Stimulated activated CD8-positive, alpha-beta memory T cell treated with anti-CD3 and anti-CD28 coated beads, Interleukin-15, amount 100 ng/mL, for 4 hours (primary cell): ENCODE measurements at regions not wholly inside any gene's neighbourhood (a gene's known extent, or its start where the extent isn't known, plus 50 kb on each side); places are given as distances from the start of the nearest gene placed in this dataset.

ENCODE experiments used
- DNase-seq, 2 donors: peaks; one replicate each; pipeline ENCODE4 v3.0.0-alpha.2; 2020; ENCODE audit warnings: low read depth in 2 of 2

DNA sequence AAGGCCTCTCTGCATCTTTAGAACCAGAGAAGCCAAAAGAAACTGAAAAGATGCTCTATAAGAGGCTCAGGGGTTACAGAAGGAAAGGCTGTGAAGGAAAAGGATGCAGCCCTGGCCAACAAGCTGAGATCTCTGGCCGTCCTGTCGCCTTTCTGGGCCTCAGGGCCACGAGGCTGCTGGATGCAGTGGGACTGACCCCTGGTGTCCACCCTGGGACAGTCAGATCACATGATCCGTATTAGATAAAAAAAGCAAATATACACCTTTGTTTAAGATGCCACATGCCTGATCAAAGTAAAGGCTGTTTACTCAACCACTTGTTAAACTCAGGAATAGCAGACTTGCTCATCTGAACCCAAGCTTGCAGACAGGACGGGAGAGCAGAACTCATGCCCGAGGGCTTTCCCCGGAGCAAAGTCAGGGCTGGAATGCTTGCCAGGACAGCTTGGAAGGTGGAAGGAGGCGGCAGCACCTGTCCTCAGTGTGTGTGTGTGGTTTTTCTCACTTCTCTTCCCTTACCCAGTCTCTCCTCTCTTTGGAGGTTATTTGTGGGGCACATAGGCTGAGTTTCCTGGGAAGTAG, 206.5 kb upstream of the TSHZ3 start:
- no peak for DNase-seq

DNA sequence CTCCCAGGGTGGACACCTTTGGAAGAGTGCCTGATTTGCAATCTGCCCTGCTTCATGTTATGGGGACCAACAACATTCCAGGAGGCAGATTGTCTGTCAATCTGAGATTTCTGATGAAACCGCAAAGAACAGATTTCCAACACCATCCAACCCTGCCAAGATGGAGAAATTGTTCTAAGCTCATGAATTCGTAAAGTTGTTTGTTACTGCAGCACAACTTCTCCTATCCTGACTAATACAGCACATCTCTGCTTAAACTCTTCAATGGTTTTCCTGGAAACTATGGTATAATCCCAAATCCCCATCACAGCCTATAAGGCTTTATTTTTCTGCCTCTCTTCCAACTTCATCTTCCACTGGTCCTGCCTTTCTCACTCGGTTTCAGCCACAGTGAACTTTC, 210.3 kb upstream of the TSHZ3 start:
- DNase-seq = no peak

DNA sequence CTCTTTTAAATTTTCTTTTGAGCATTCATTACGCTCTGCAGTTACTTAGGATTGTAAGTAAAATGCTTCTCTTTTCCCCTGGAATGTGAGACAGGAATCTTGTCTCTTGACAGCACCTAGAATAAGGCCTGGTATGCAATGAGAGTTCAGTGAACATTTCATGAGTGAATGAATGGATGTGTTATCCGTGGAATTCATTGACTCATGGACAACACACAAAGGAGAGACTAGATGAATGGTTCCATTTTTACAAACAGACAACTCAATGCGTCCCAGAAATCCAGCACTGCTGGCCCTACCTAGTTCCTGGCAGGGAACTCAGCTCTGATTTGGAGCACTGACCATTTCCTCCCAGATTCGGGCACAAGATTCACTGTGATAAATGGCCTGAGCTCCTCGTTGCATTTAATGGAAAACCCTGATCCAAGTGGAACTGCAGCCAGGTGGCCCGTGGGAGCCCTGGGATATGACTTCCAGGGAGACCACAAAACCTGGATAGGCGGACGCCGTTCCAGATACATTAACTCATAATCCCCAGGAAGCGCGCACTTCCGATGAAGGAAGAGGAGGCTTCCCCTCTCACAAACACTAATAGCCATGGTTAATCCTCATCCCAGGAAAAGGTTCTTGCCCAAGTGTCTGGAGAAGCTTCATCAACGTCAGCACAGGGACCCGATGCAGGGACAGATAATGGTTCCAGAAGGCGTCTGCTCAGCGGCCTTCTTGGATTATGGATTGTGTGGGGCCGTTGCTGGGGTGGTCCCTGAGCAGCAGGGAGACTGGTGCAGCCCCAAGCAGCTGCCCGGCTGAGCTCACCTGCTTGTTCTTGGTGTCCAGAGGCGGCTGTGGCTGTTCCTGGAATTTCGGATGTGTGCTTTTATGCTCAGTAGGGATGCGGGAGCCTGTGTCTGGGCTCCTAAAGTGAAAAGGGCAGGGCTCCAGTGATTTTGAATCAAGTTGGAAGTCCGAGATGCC, 211.1 kb upstream of the TSHZ3 start:
- DNase-seq = no peak

DNA sequence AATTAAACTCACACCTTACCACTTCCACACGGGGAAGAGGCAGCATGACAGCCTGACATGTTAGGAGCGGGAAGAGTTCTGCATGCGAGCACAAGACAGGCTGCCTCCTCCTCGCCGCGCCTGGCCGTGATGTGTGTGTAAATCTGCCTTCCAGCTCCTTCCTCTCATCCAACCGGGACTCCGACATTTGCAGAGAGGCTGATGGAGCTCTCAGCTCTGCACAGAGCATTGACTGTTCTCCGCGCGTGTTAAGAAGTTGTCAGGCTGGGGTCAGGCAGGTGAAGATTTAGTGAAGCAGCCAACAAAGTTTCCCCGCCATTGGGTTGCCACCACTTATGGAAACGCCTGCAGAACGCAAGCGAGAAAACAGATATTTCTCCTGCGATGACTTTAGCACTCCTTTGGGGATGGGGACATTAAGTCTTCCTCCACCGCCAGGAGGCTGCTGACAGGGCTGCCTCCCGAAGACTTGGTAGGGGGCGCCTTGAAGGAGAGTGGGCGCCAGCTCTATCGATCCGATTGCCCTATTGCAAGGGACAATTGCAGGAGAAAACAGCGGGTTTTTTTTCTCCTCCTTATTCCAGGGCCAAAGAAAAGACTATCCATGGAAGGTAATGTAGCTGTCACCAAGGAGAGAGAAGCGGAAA, 213.9 kb upstream of the TSHZ3 start:
- DNase-seq = no peak

DNA sequence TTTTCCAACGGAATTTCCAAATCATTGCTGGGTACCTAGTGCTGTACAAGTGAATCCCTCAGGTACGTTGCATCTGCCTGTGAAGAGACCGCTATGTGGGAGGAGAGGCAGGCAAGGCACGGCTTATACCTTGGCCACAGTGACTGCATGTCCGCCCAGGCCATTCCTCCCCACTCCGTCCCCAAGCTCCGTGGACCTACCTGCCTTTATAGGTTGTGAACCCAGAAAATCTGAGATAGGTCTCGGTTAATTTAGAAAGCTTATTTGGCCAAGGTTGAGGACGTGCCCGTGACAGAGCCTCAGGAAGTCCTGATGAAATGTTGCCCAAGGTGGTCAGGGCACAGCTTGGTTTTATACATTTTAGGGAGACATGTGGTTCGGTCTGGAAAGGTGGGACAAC, 218.5 kb upstream of the TSHZ3 start:
- no peak for DNase-seq

DNA sequence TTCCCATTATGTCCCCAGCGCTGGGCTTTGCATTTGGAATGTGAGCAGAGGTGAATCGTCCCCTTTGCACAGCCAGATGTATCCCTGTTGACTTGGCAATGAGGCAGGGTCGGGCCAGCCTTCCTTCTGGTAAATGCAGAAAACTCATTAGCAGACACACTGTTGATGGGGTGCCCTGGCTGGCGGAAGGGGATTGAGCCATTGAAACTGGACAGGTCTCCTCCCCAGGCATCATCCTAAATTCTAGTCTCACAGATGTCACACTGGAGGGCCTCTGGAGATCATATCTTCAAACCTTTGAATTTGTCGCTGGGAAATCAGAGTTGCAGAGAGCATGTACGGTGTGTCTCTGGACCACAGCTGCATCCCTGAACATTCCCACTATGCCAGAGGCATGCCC, 219.5 kb upstream of the TSHZ3 start:
- no peak for DNase-seq

DNA sequence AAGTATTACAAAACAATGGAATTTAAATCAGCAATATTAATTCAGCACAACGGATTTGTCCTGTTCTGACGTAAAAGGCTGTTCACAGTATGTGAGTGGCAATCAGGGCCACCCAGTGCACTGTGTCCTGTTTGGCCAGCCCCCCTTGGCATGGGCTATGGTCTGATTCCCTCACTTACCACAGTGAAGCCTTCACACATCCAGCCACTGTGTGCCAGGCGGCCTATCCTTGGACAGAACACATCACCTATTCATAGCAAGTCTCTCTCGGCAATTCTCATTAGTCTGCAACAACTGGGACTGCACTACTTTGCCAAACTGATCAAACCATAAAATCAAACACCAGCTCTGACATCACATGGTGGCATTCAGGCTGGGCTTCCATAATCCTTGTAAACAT, 221.5 kb upstream of the TSHZ3 start:
- no peak for DNase-seq

DNA sequence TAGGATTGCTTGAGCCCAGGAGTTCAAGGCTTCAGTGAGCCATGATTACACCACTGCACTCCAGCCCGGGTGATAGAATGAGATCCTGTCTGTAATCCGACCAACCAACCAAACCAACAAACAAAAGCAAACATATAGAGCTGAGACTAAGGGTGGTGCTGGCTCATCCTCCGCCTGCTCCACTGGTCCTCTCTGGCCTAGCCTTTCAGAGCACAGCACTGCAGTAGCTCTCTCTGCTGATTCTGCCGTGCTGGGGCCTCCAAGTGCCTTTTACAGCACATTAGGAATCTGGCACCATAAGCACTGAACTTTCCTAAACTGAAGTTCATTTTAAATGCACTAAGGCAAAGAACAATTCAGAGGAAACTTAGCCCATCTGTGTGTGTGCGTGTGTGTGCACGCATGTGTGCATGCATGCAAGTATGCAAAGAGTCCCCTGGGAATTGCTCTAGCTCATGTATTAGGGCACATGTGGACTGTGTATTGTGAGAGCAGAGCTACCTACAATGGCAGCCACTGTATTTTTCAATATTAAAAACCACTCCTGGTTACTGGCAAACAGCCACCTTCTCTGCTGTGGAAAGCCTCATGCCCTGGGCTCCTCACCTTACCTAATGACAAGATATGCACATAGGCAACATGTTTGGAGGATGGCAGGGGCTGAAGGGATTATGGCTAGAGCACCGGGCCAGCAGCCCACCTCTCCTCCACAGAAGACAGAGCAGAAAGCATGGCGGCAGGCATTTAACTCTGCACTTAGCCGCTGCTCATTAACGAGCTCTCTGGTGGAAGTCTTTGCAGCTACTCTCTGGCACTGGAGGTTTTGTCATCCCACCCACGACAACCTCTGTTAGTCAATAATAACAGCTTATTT, 223.1 kb upstream of the TSHZ3 start:
- no peak for DNase-seq

DNA sequence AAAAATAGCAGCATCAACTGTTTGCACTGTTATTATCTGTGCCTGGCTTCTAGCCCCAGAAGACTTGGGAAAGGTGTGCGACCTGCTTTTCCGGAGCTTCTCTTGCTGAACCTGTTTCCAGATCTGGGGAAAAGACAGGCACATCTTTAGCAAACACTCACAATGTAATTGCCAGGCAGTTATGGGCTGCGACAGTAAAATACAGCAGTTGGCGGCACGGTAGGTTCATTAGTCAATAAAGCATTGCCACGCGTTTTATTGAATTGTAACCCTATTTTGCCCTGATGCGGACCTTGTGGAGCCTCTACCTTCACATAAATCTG, 223.7 kb upstream of the TSHZ3 start:
- no peak for DNase-seq

DNA sequence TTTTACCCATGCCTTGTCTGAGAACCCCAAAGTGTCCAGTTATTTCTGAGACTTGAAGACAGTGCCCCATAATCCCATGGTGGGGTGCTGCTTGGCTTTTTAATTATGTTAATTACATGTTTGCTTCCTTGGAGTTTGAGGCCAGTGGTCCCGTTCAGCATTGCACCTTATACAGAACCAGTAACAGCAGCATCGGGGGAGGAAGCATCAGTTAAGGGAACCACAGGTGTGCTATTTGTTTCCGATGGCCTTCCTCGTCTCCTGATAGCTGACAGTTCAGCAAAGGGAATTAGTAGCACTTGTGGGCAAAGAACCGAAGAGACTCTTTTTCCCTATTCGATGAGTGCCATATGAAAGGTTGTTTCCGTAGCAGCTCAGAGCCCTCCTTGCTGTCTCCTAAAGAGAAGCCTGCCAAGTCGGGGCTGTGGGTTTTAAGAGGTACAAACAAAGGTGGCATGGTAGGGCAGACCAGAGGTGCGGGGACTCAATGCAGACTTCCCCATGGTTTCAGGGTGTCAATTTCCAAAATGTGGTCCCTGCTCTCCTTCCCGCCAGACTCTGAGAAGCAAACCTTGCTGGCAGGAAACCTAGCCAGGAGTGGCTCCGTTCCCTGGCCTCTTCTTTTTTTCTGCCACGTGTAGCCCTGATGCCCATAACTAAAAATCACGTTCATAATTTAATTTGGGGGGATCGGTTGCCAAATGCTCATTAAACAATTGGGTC, 225.2 kb upstream of the TSHZ3 start:
- no peak for DNase-seq

DNA sequence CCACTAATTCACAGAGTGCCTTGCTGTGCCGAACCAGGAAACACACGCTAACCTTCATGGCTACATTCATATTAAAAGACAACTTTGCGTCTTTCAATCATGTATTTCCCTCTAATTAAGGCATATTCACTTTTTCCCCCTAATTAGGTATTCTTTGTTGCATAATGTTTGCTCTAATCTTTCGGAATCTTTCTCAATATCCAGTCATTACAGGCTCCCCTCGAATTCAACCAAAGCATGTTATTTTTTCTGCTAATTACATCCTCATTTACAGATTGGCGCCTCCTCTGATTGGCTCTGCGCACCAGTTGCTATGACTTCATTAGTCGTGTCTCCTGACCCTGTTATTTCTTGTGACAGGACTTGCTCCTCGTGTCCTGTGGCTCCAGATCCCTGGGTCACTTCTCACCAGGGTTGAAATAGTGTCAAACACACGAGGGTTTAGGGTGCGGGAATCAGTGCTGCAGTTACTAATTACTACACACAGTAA, 226.7 kb upstream of the TSHZ3 start:
- no peak for DNase-seq

DNA sequence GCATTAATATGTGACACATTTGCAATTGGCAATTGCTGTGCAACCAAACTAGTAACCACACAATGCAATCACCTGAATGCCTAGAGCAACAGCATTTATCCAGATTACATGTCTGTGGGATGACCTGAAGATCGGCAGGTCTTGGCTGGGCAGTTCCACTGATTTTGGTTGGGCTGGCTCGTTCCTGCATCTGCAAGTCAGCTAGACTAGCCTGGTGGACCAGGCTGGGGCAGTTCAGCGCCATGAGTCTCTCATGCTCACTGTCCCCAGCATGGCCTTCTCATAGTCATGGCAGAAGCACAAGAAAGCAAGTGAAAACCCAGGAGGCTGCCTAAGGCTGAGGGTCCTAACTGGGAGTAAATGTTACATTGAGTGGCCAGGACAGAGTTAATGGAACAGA, 229.1 kb upstream of the TSHZ3 start:
- no peak for DNase-seq

DNA sequence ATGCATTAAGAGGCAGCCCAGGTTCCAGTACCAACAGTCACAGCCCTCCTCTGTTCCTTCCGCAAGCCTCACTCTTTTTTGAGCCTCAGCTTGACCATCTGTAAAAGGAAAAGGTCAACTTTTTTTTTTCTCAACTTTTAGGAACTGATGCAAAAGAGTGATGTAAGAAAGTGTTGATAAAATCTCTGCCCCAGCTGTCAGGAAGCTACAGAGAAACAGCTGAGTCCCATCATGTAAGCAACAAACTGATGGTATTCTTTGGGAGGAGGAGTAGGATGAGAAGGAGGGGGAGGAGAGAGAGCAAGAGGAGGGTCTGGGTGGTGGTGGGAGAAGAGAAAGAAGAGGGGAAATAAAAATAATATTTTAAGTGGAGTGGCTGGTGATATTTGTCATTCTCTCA, 233.9 kb upstream of the TSHZ3 start:
- no peak for DNase-seq

DNA sequence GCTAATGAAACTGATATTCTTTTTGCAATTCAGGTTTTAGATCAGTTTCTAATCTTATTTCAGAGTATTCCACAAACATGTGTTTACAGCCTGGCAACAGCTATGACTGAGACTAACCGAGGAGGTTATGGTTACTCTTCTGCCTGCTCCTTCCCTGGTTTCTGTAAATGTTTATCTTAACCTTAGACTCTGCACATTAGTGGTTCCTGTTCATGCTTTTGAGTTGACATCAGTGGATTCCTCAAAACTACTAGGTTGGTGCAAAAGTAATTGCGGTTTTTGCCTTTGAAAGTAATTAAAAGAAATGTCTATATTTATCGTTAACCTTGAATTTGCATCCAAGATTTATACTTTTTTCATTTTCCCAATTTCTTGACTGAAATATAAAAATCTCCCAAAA, 237.0 kb upstream of the TSHZ3 start:
- no peak for DNase-seq

DNA sequence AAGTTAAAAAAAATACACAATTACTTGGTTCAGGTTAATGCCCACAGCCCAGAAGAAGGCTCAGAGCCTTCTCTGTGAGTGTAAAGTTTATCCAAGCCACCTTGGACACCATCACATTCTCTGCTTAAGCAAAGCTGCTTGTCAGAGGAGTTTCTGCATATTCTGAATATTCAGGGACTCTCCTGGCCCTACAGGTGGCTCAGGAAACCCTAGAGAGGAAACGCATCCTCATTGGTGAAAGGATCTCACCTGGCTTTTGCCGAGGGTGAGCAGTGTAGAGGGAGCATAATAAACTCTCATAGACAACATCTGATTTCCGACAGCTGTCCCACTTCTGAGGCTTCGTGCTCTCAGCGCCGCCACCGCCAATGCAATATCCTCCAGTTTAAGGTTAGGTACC, 239.9 kb upstream of the TSHZ3 start:
- DNase-seq = no peak

DNA sequence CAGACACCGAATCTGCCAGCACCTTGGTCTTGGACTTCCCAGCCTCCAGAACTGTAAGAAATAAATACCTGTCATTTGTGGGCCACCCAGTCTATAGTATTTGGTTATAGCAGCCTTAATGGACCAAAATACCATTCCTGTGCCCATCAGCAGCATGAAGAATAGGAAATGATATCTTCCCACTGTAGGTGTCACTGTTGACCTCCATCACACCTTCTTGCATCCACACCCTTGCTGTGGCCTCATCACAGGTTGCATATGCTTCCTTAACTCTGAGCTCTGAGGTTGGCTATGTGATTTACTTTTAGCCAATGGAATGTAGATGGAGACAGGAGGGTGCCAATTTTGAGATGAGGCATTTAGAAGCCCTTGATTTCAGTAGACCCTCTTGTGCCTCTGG, 242.0 kb upstream of the TSHZ3 start:
- no peak for DNase-seq

DNA sequence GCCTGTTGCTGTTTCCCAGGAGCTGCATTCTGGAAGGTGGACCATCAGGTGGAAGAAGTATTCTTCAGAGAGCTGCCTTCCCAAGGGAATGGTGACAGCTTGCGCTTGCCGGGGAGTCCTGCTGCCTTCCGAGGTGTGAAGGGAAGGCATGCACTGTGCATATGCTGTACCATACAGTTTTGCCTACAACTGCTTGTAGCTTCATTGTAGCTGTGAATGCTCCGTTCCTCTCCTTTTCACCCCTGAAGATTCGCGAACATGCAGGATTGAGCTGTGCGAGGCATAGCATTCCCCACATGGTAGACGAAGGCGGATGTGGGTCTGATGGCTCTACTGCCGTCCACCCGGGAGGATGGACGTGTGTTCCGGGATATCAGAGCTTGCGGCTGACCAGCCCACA, 243.2 kb upstream of the TSHZ3 start:
- DNase-seq = no peak

DNA sequence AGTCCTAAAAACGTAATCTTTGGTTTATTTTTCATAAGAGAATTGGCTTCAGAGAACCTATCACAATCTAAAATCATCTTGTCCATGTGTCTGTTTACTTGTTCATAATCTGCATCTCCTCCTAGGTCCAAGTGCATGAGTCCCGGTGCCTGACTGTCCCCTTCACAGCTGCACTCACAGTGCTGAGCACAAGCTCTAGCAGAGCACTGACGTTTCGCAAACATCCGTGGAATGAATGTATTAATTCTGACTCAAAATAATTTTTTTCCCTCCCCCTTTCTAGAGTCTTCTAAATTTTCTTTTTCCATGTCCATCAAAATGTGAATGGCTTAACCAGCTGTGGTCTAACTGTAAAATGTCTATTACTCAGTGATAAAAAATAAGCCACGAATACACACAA, 245.5 kb upstream of the TSHZ3 start:
- DNase-seq = no peak

DNA sequence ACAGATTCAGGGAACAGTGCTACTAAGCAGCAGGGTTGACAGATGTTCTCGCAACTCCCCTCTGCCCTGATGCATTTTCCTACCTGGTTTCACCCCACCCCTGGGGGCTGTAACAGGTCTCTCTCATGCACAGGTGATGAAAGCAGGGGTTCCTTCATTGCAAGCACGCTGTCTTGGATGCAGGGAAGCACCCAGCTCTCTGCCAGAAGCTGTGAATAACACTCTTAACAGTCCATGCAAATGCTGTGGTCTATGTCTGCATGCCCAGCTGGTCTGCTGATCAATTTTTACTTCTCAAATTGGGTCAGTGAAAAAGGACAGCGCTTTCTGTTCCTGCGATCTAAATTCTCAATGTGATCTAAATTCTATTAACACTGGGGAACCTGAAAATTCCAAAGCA, 246.3 kb upstream of the TSHZ3 start:
- DNase-seq = no peak

DNA sequence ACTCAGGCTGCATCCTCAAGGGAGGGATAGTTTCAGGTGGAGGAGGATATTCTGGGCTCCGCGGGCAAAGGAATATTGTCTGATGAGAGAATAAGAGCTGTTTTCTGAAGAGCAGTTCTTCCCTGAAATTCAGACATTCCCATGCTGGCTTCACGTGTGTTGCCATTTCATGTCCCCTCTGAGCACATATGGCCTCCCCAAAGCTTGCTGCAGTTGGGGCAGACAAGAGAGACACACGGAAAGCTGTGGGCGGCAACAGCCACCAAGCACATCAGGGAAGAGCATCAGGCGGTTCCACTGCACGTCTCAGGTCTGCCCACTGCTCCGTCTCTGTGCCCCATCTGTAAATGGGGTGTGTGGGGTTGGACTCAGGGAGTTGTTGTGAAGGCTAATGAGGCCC, 247.5 kb upstream of the TSHZ3 start:
- DNase-seq = no peak

DNA sequence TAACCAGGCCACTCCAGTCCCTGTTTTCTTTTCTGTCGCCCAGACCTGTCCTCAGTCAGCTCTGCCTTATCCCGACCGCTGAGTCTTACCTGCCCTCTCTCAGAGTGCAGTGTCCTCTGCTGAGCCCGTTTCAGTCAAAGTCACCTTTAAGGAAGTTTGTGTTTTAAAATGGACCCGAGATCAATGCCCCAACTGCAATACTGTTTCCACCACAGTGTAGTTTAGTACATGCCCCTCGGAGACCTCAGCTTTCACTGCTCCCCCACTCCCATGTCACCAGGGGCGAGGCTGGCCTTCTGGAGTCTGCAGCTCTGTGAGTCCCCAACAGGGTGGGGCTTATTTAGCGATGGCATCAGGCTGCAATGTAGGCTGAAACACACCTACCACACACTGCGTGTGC, 248.4 kb upstream of the TSHZ3 start:
- DNase-seq = no peak
